ENCODE measurements at regions not wholly inside any gene's neighbourhood (a gene's known extent, or its start where the extent isn't known, plus 50 kb on each side); places are given as distances from the start of the nearest gene placed in this dataset.
"Not testable (repeated sequence)": the region's sequence is repeated elsewhere in the genome, so short reads cannot be mapped to it uniquely, and the experiment has no call there.

GRCh38 chr14:39628087-39628486 lies 195.9 kb upstream of the FBXO33 start:
- DNase-seq = no peak

GRCh38 chr14:39626589-39627576 lies 194.7 kb upstream of the FBXO33 start:
- DNase-seq = no peak

DNA sequence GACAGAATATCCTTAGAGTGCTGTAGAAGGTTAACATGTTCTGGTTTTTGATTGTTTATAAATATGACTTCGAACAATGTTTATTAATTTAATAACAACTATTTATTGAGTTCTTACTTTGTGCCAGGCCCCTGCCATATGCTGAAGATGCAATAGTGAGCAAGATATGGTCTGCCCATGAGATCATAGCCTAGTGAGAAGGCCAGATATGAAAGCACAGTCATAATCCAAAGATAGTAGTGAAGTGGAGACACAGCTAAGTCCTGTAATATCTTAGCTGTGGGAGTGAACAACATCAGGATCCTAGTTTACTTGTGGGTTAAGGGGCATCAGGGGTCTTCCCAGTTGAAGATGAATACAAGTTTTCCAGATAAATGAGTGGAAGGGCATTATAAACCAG lies 189.4 kb upstream of the FBXO33 start:
- DNase-seq = no peak

DNA sequence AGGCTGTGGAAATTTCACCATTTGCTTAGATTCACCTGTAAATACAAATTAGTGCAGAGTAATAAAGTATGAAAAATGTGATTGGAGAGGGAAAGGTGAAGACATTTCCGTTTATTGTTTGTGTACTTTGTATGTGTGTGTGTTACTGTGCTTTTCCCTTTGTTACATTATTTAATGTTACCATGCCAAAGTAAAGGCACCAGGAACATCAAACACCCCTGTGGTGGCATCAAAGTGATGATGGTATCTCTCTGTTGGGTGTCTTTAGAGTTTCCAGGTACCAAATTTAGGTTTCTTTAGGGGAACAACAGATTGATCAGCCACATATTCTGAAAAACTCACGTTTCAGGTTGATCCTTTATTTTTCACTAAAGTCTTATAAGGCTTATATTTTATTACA lies 189.0 kb upstream of the FBXO33 start:
- no peak for DNase-seq

- no peak for DNase-seq
Observed at GRCh38 chr14:39617537-39617936, 185.3 kb upstream of the FBXO33 start.

GRCh38 chr14:39615352-39615751 lies 183.1 kb upstream of the FBXO33 start:
- no peak for DNase-seq

- no peak for DNase-seq
Observed at GRCh38 chr14:39614297-39614923, 182.2 kb upstream of the FBXO33 start.

- no peak for DNase-seq
Observed at GRCh38 chr14:39609119-39609518, 176.9 kb upstream of the FBXO33 start.

- DNase-seq = no peak
Observed at GRCh38 chr14:39607978-39608377, 175.7 kb upstream of the FBXO33 start.

DNA sequence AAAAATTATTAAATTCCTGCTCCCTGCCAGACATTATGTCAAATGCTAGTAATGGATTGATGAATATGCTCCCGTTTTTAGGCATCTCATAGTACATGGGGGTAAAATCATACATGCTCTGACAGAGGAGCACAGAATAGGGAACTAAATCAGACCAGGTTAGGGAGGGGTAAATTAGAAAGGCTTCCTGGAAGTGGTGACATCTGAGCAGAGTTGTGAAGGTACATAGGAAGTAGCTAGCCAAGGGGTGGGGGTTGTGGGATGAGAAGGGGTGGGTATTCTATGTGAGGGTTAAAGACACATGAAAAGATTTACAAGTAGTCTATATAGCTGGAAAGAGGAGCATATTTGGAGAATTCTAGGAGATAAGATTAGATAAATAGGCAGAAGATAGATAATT lies 171.7 kb upstream of the FBXO33 start:
- no peak for DNase-seq

DNA sequence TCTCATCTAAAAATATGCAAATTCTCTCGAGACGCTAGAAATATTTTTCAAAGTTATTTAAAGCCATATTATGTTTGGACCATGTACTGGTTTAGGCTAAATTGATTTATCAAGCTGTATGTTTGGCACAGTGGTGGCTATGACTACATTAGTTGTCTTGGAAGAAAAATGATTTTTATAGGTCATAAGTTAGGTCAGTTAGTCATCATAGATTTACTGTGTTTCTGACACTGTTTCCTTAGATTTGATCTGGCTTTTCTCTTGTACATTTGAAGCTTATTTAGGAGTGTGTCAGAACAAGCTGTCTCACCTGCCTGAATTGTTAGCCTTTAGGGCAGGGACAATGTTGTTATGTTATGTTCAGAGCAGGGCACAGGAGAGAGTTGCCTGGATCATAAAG lies 161.1 kb upstream of the FBXO33 start:
- no peak for DNase-seq

- DNase-seq = no peak
Observed at GRCh38 chr14:39592116-39592789, 160.0 kb upstream of the FBXO33 start.

DNA sequence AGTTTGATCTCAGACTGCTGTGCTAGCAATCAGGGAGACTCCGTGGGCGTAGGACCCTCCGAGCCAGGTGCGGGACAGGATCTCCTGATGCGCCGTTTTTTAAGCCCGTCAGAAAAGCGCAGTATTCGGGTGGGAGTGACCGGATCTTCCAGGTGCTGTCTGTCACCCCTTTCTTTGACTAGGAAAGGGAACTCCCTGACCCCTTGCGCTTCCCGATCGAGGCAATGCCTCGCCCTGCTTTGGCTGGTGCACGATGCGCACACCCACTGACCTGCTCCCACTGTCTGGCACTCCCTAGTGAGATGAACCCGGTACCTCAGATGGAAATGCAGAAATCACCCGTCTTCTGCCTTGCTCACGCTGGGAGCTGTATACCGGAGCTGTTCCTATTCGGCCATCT lies 157.6 kb upstream of the FBXO33 start:
- DNase-seq = not testable (repeated sequence)

GRCh38 chr14:39582028-39582654 lies 149.9 kb upstream of the FBXO33 start:
- DNase-seq = no peak

DNA sequence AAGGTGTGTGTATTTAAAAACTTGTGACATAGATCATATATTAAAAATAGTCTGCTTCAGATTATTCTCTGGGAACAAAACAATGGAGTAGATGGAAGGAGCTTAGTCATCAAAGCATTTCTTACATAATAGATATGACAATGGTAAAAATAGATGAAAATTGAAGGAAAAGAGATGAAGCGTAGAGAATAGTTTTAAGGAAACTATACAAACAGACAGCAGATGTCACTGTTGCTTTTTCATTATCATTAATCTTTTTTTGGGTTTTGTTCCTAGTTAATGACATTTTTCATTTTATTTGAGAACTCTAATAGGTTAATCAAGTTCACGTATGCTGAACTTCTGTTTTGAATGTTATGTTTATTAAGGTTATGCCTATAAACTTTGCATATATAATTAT lies 149.2 kb upstream of the FBXO33 start:
- DNase-seq = no peak

DNA sequence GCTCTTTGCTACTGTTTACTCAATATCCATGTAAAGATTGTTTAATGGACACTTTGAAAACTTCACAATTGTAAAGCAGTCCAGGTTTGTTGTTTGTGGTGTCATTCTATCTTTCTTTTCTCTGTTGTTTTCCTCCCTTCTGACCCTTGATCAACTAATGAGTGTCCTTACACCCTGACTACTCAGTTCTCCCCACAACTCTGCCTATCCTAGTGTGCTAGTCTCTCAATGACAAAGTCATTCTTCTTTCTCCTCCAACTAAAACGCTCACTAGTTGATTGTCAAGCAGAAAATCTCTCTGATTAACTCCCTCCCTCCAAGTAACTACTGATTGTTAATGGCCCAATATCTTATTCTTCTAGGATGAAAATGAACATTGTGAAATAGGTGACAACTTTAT lies 148.5 kb upstream of the FBXO33 start:
- no peak for DNase-seq

- DNase-seq = no peak
Observed at GRCh38 chr14:39576736-39577135, 144.5 kb upstream of the FBXO33 start.

DNA sequence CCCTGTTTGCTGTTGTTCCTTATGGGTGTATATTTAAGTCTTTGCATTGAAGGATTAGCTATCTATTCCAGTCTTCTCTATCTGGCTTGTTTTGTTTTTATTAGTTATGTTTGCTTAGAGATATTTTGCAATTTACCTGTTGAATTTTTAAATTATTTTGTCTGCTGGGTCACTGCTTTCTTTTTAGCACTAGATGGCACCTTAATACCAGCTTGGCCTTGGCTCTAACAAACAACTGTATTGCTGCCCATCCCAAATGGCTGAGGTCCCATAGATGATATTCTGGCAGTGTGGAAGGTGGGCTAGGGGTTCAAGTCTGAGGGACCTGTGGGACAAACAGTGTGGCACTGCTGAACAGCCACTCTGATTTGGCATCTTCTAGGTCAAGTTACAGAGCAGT lies 144.0 kb upstream of the FBXO33 start:
- DNase-seq = no peak

GRCh38 chr14:39568809-39569538 lies 136.7 kb upstream of the FBXO33 start:
- no peak for DNase-seq

GRCh38 chr14:39566795-39567194 lies 134.6 kb upstream of the FBXO33 start:
- DNase-seq = no peak

DNA sequence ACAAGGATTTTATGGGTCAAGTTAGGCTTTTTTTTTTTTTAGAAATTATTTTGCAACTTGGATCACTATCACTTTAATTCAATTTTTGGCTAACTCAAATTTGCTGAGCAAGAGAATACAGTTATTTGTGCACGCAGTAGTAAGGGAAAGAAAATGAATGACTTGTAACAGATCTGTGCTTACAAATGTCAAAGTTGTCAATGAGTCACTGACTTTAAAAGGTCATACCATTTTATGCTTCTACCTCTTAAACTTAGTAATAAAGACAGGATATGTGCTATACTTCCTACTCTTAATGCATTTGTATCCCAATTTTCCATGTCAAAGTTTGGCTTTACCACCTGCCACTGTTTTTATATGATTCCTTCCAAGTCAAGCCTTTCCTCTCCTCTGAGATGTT lies 131.1 kb upstream of the FBXO33 start:
- no peak for DNase-seq

DNA sequence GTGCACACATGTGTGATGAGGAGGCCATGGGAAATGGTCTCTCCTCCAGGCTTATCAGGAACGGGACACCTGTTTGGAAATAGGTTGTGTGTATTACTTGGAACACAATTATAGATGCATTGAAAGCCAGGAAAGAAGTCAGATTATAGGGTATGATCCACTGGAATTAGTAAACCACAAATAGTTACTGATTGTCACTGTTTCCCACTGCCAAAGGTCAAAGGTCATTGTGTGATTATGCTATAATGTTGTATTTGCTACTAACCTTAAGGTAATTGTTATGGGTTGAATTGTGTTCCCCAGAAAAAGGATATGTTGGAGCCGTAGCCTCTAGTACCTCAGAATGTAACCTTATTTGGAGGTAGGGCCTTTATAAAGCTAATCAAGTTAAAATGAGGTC lies 129.9 kb upstream of the FBXO33 start:
- no peak for DNase-seq

Data from skin of body (tissue), 1 donor.